H1 (cell line): ENCODE measurements at regions not wholly inside any gene's neighbourhood (a gene's known extent, or its start where the extent isn't known, plus 50 kb on each side); places are given as distances from the start of the nearest gene placed in this dataset.

ENCODE experiments used
- CTCF ChIP-seq, 3 experiments: IDR thresholded peaks; 1 replicate in 2 of 3; 2 replicates in 1 of 3; pipeline versions ENCODE4 v1.5.1 to v1.6.1; 2011; ENCODE audit warnings: low read length in 3 of 3, mild to moderate bottlenecking in 3 of 3, inconsistent platforms in 2 of 3, low read depth in 1 of 3, moderate library complexity in 1 of 3; ENCODE audit not compliant: insufficient read depth in 1 of 3; ENCODE audit errors: control extremely low read depth in 1 of 3
- EP300 ChIP-seq, 2 experiments: IDR thresholded peaks; 1 replicate in 1 of 2; 2 replicates in 1 of 2; pipeline ENCODE4 v1.6.1; 2011 to 2012; ENCODE audit warnings: low read depth in 2 of 2, low read length in 2 of 2, mild to moderate bottlenecking in 2 of 2, borderline replicate concordance in 1 of 2, inconsistent platforms in 1 of 2, moderate library complexity in 1 of 2
- TEAD4 ChIP-seq: IDR thresholded peaks from 2 replicates; pipeline ENCODE4 v1.6.1; 2012; ENCODE audit warnings: low read depth, low read length, inconsistent platforms, mixed read lengths

GRCh38 chr10:78959924-78960285 is 108.9 kb upstream of the ZMIZ1 start (continued):
- TF ChIP-seq CTCF (IDR thresholded peaks at IDR 0.05; ENCODE audit: control extremely low read depth in 1 of 3, insufficient read depth in 1 of 3, low read depth in 1 of 3, low read length in 3 of 3) (no peak), EP300 (IDR thresholded peaks at IDR 0.05; ENCODE audit: borderline replicate concordance in 1 of 2, low read depth in 2 of 2, low read length in 2 of 2) (no peak), TEAD4 (no peak)
- TF ChIP-seq, all 59 proteins: peak for 0
